Erythroblast (primary cell): ENCODE measurements at regions not wholly inside any gene's neighbourhood (a gene's known extent, or its start where the extent isn't known, plus 50 kb on each side); places are given as distances from the start of the nearest gene placed in this dataset.

Experiments used
- GATA1 ChIP-seq: IDR thresholded peaks from 2 replicates; pipeline ENCODE4 v1.6.1; 2011; ENCODE audit warnings: low read depth, mild to moderate bottlenecking, control low read depth, low read length, moderate library complexity
- POLR2A ChIP-seq: IDR thresholded peaks from 2 replicates; pipeline ENCODE4 v1.6.1; 2011; ENCODE audit warnings: mild to moderate bottlenecking, low read length

DNA sequence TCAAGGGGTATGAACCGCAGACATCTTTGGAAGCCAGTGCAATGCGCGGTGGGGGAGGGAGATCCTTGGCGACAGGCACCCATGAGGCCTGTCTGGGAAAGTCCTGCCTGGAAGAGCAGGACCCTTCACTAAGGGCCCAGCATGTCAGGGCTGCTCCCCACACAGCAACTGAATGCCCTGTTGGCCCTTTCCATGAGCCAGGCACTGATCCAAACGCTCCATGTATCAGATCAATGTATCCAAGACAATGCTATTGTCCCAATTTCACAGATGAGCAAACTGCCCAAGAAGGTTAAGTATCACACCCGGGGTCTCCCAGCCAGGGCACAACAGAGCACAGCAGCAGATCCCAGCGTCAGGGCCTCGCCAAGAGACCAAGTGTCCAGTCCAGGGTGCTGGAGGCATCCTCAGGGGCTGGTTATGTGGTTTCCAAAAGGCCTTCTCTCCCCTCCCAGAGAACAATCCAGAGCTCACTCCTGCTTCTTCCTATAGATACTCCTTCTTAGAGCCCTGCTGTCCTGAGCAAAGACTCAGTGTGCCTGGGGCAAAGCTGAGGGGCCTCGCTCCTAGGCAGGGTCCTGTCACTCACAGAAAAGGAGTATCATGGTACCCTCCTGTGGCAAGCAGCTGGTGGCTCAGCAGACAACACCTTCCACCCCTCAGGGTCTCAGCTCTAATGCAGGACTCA is 328.0 kb downstream of the NPHP4 start:
- no peak for TF ChIP-seq POLR2A
- TF ChIP-seq GATA1 = no peak
